ENCODE measurements at regions not wholly inside any gene's neighbourhood (a gene's known extent, or its start where the extent isn't known, plus 50 kb on each side); places are given as distances from the start of the nearest gene placed in this dataset.

GRCh38 chr6:104632588-104632987 lies 227.1 kb downstream of the HACE1 start:
- no peak for DNase-seq (ENCODE audit: extremely low spot score)
- ChIA-PET CTCF (no interaction called here), POLR2A (no interaction called here)
- TF ChIP-seq TARDBP (IDR thresholded peaks at IDR 0.05), result no peak
- TF ChIP-seq ZNF384 (IDR thresholded peaks at IDR 0.05), result no peak
- no peak for TF ChIP-seq FOXA1 (IDR thresholded peaks at IDR 0.05)
- TF ChIP-seq BHLHE40 (IDR thresholded peaks at IDR 0.05; ENCODE audit: borderline replicate concordance), result no peak
- TF ChIP-seq FOXM1 (IDR thresholded peaks at IDR 0.05; ENCODE audit: borderline replicate concordance), result no peak
- no peak for TF ChIP-seq NFRKB (IDR thresholded peaks at IDR 0.05)
- TF ChIP-seq LEF1 (IDR thresholded peaks at IDR 0.05; ENCODE audit: borderline replicate concordance), result no peak
- TF ChIP-seq FOXK2 (IDR thresholded peaks at IDR 0.05), result no peak
- no peak for TF ChIP-seq HDGF (IDR thresholded peaks at IDR 0.05; ENCODE audit: borderline replicate concordance)
- no peak for TF ChIP-seq PKNOX1 (IDR thresholded peaks at IDR 0.05)
- TF ChIP-seq L3MBTL2 (conservative IDR thresholded peaks at IDR 0.05), result no peak
- TF ChIP-seq CTBP1 (IDR thresholded peaks at IDR 0.05; ENCODE audit: borderline replicate concordance), result no peak
- TF ChIP-seq SP1 (IDR thresholded peaks at IDR 0.05), result no peak
- TF ChIP-seq ELF4 (IDR thresholded peaks at IDR 0.05), result no peak
- TF ChIP-seq SUZ12 (IDR thresholded peaks at IDR 0.05), result no peak

GRCh38 chr6:104630955-104631354 lies 228.8 kb downstream of the HACE1 start:
- ChIA-PET POLR2A (no interaction called here), CTCF (no interaction called here)
- no peak for TF ChIP-seq FOXA1 (IDR thresholded peaks at IDR 0.05)
- no peak for TF ChIP-seq LEF1 (IDR thresholded peaks at IDR 0.05; ENCODE audit: borderline replicate concordance)
- no peak for TF ChIP-seq NFRKB (IDR thresholded peaks at IDR 0.05)
- no peak for TF ChIP-seq SP1 (IDR thresholded peaks at IDR 0.05)
- TF ChIP-seq PKNOX1 (IDR thresholded peaks at IDR 0.05), result no peak
- no peak for TF ChIP-seq CTBP1 (IDR thresholded peaks at IDR 0.05; ENCODE audit: borderline replicate concordance)
- DNase-seq (ENCODE audit: extremely low spot score), result no peak

GRCh38 chr6:104630522-104630921 lies 229.2 kb downstream of the HACE1 start:
- ChIA-PET POLR2A (no interaction called here), CTCF (no interaction called here)
- no peak for DNase-seq (ENCODE audit: extremely low spot score)
- TF ChIP-seq LEF1 (IDR thresholded peaks at IDR 0.05; ENCODE audit: borderline replicate concordance) (no peak), BHLHE40 (IDR thresholded peaks at IDR 0.05; ENCODE audit: borderline replicate concordance) (no peak), NFRKB (IDR thresholded peaks at IDR 0.05) (no peak), ELF4 (IDR thresholded peaks at IDR 0.05) (no peak), L3MBTL2 (conservative IDR thresholded peaks at IDR 0.05) (no peak), ZNF384 (IDR thresholded peaks at IDR 0.05) (no peak), TARDBP (IDR thresholded peaks at IDR 0.05) (no peak), PKNOX1 (IDR thresholded peaks at IDR 0.05) (no peak), FOXM1 (IDR thresholded peaks at IDR 0.05; ENCODE audit: borderline replicate concordance) (no peak), SUZ12 (IDR thresholded peaks at IDR 0.05) (no peak), FOXK2 (IDR thresholded peaks at IDR 0.05) (no peak), ARNT (IDR thresholded peaks at IDR 0.05) (no peak), HDGF (IDR thresholded peaks at IDR 0.05; ENCODE audit: borderline replicate concordance) (no peak), FOXA1 (IDR thresholded peaks at IDR 0.05) (no peak), SP1 (IDR thresholded peaks at IDR 0.05) (no peak), CTBP1 (IDR thresholded peaks at IDR 0.05; ENCODE audit: borderline replicate concordance) (no peak)

- ChIA-PET POLR2A (no interaction called here), CTCF (no interaction called here)
- no peak for DNase-seq (ENCODE audit: extremely low spot score)
- TF ChIP-seq HDGF (IDR thresholded peaks at IDR 0.05; ENCODE audit: borderline replicate concordance) (no peak), CTBP1 (IDR thresholded peaks at IDR 0.05; ENCODE audit: borderline replicate concordance) (no peak), ARNT (IDR thresholded peaks at IDR 0.05) (no peak), SUZ12 (IDR thresholded peaks at IDR 0.05) (no peak), FOXM1 (IDR thresholded peaks at IDR 0.05; ENCODE audit: borderline replicate concordance) (no peak), SP1 (IDR thresholded peaks at IDR 0.05) (no peak), NFRKB (IDR thresholded peaks at IDR 0.05) (no peak), PKNOX1 (IDR thresholded peaks at IDR 0.05) (no peak), FOXA1 (IDR thresholded peaks at IDR 0.05) (no peak), ELF4 (IDR thresholded peaks at IDR 0.05) (no peak), LEF1 (IDR thresholded peaks at IDR 0.05; ENCODE audit: borderline replicate concordance) (no peak)
These were observed 229.9 kb downstream of the HACE1 start for GRCh38 chr6:104629826-104630225.

- DNase-seq (ENCODE audit: extremely low spot score), result no peak
- no peak for TF ChIP-seq SP1 (IDR thresholded peaks at IDR 0.05)
- TF ChIP-seq BHLHE40 (IDR thresholded peaks at IDR 0.05; ENCODE audit: borderline replicate concordance), result no peak
- no peak for TF ChIP-seq HDGF (IDR thresholded peaks at IDR 0.05; ENCODE audit: borderline replicate concordance)
- TF ChIP-seq NFRKB (IDR thresholded peaks at IDR 0.05), result no peak
- TF ChIP-seq ARNT (IDR thresholded peaks at IDR 0.05), result no peak
- TF ChIP-seq FOXM1 (IDR thresholded peaks at IDR 0.05; ENCODE audit: borderline replicate concordance), result no peak
- no peak for TF ChIP-seq LEF1 (IDR thresholded peaks at IDR 0.05; ENCODE audit: borderline replicate concordance)
- no peak for TF ChIP-seq ZNF384 (IDR thresholded peaks at IDR 0.05)
- TF ChIP-seq TARDBP (IDR thresholded peaks at IDR 0.05), result no peak
- TF ChIP-seq PKNOX1 (IDR thresholded peaks at IDR 0.05), result no peak
- no peak for TF ChIP-seq ELF4 (IDR thresholded peaks at IDR 0.05)
- TF ChIP-seq SUZ12 (IDR thresholded peaks at IDR 0.05), result no peak
- no peak for TF ChIP-seq L3MBTL2 (conservative IDR thresholded peaks at IDR 0.05)
- no peak for TF ChIP-seq FOXA1 (IDR thresholded peaks at IDR 0.05)
- TF ChIP-seq FOXK2 (IDR thresholded peaks at IDR 0.05), result no peak
- no peak for TF ChIP-seq CTBP1 (IDR thresholded peaks at IDR 0.05; ENCODE audit: borderline replicate concordance)
- ChIA-PET POLR2A (no interaction called here), CTCF (no interaction called here)
These were observed 234.2 kb downstream of the HACE1 start for GRCh38 chr6:104625536-104625935.
